Brain microvascular endothelial cell (primary cell): ENCODE measurements at regions not wholly inside any gene's neighbourhood (a gene's known extent, or its start where the extent isn't known, plus 50 kb on each side); places are given as distances from the start of the nearest gene placed in this dataset.

Source experiments
- DNase-seq: peaks from one replicate; pipeline ENCODE4 v3.0.0-alpha.2; 2020
- H3K27ac ChIP-seq: fragments of 250-450 bp; sonication (Bioruptor Pico); 2 replicates; pipeline ENCODE4 v1.5.1; 2020; ENCODE audit warnings: mild to moderate bottlenecking, moderate library complexity
- H3K27me3 ChIP-seq: fragments of 250-450 bp; sonication (Bioruptor Pico); replicated peaks from 2 replicates; pipeline ENCODE4 v1.5.1; 2020; ENCODE audit warnings: mild to moderate bottlenecking
- H3K36me3 ChIP-seq: fragments of 250-450 bp; sonication (Bioruptor Pico); replicated peaks from 2 replicates; pipeline ENCODE4 v1.5.1; 2020; ENCODE audit warnings: mild to moderate bottlenecking
- H3K4me3 ChIP-seq: 2 replicates; pipeline ENCODE4 v1.5.1; 2011; ENCODE audit warnings: low read depth, mild to moderate bottlenecking, control low read depth, low read length, moderate library complexity
- CTCF ChIP-seq: IDR thresholded peaks from 2 replicates; pipeline ENCODE4 v1.5.1; 2011; ENCODE audit warnings: low read depth, mild to moderate bottlenecking, moderate library complexity, low read length, control low read depth, inconsistent platforms; ENCODE audit errors: missing control alignments
- in situ Hi-C: cut with HindIII; loops from 2 replicates; pipeline ENCODE4 v1.10.0; 2017; ENCODE audit warnings: low sequenced_read_pairs, low pct_ligation_motif_present

GRCh38 chr18:78602430-78602829 lies 377.2 kb upstream of the SALL3 start:
- H3K4me3 ChIP-seq, result no peak overlapping the region
- TF ChIP-seq CTCF, result no peak
- H3K27ac ChIP-seq, result no peak overlapping the region
- no peaks in the 10 kb centered on the region for H3K27me3 ChIP-seq
- DNase-seq, result no peak
- in situ Hi-C loops, result no loop called here
- no peaks in the 10 kb centered on the region for H3K36me3 ChIP-seq

- Histone ChIP-seq H3K27ac (no peak overlapping the region), H3K27me3 (no peaks in the 10 kb centered on the region), H3K36me3 (no peaks in the 10 kb centered on the region), H3K4me3 (no peak overlapping the region)
- in situ Hi-C loops, result no loop called here
- DNase-seq, result no peak
- TF ChIP-seq CTCF, result no peak
Observed at GRCh38 chr18:78603102-78603983, 376.3 kb upstream of the SALL3 start.

DNA sequence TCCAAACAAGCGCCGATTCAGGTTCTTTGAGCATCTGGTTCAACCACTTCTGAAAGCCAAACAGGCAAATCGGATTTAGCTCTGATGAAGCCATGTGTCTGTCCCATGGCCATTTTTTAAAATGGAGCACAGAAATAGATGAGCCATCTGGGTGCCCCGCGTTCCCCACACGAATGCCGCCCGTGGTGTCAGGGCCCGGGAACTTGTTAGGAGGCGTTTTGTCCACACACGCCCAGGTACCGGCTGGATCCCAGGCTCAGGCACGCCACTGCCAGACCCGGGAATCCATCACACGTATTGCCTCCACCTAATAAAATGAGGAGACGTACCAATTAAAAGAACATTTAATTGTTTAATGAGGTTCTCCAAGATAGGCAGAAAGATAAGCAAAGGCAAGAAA lies 374.4 kb upstream of the SALL3 start:
- no peak for TF ChIP-seq CTCF
- no peaks in the 10 kb centered on the region for H3K27me3 ChIP-seq
- H3K36me3 ChIP-seq, result no peaks in the 10 kb centered on the region
- in situ Hi-C loops, result no loop called here
- H3K4me3 ChIP-seq, result no peak overlapping the region
- no peak overlapping the region for H3K27ac ChIP-seq
- no peak for DNase-seq

GRCh38 chr18:78607221-78607620 lies 372.4 kb upstream of the SALL3 start:
- Histone ChIP-seq H3K27me3 (no peaks in the 10 kb centered on the region), H3K4me3 (no peak overlapping the region), H3K36me3 (no peaks in the 10 kb centered on the region), H3K27ac (no peak overlapping the region)
- no peak for TF ChIP-seq CTCF
- DNase-seq, result no peak
- in situ Hi-C loops, result no loop called here

DNA sequence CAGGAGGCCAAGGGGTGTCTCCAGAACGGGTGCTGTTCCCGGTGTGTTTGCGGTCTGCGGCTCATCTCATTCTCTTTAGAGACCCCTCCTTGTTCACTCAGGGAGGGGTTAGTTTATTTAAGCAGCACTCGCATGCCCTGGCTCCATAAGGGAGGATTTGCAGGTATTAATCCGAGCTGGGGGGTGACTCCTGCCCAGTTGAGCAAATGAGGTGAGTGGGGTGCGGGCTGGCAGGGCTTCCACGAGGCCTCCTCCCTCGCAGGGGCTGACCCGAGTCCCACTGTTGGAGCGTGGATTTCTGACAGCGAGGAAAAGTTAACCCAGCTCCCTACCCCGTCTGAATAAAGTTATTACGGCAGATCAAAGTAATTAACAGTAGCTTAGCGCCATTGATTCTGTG lies 371.8 kb upstream of the SALL3 start:
- H3K27ac ChIP-seq, result no peak overlapping the region
- in situ Hi-C loops, result no loop called here
- H3K4me3 ChIP-seq, result no peak overlapping the region
- DNase-seq, result no peak
- no peak for TF ChIP-seq CTCF
- no peaks in the 10 kb centered on the region for H3K27me3 ChIP-seq
- H3K36me3 ChIP-seq, result no peaks in the 10 kb centered on the region

DNA sequence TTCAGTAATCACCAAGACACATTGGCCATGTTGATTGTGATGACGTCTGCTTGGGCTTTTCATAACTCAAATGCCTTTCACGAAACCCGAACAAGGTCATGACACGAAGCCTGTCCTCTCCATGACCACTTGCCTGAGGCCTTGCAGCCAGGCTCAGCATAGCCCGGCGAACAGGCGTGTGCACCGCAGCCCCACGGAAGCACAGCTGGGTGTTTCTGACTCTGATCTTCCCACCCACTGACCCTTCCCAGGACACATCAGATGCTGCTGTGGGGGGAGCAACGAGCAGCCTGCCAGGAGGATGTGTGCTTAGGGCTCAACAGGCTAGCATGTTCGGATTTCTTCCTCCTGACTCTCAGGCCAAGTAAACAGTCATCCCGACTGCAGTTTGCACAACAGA lies 369.4 kb upstream of the SALL3 start:
- Histone ChIP-seq H3K27ac (no peak overlapping the region), H3K4me3 (no peak overlapping the region), H3K36me3 (no peaks in the 10 kb centered on the region), H3K27me3 (no peaks in the 10 kb centered on the region)
- DNase-seq, result no peak
- TF ChIP-seq CTCF, result no peak
- in situ Hi-C loops, result no loop called here
